ENCODE measurements at regions not wholly inside any gene's neighbourhood (a gene's known extent, or its start where the extent isn't known, plus 50 kb on each side); places are given as distances from the start of the nearest gene placed in this dataset.

DNA sequence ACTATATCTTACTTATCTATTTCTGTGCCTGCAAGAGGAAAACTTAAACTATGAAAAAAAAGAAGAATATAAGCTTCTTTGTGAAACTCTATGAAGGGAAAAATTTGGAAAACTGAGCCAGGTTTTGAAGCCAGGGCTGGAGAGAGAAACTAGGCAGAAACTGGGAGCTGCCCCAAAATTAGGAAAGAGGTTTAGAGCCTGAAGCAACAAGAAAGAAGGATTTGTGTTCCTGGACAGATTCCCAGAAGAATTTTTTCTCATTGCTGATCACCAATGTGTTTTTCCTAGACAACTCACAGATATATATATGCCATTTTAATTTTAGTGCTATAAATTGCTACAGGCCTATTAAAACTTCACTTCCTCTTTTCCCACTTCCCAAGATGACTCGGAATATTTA is 245.0 kb upstream of the GEMIN8 start:
- no peak for DNase-seq
- no peak for TF ChIP-seq CTCF (IDR thresholded peaks at IDR 0.05; ENCODE audit: low read depth, low read length, missing control alignments)

DNA sequence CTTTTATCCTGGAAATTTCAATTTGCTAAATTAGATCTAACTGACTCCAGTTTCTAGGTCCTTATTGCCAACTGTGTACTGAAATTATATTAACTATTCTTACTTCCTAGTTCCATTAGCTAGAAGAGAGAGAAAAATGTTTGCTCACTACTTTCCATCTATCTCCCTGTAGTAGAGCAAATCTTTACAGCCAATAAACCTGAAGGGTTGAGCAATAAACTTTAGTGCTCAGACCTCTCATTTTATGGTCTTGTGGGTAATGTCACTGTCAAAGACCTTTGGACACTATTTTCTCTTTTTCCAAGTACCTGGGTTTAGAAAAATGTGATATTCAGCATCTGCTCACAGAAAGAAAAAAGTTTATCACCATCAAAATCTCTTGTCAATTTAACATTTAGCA is 237.5 kb upstream of the GEMIN8 start:
- in situ Hi-C loops (cut with HindIII; ENCODE audit: low pct_ligation_motif_present, low sequenced_read_pairs): no loop called here
- Histone ChIP-seq H3K36me3 (replicated peaks) (no peaks in the 10 kb centered on the region), H3K27ac (no peak overlapping the region), H3K4me3 (ENCODE audit: low read depth, low read length) (no peak overlapping the region), H3K27me3 (replicated peaks) (no peaks in the 10 kb centered on the region)
- no peak for TF ChIP-seq CTCF (IDR thresholded peaks at IDR 0.05; ENCODE audit: low read depth, low read length, missing control alignments)
- no peak for DNase-seq

More for the DNA sequence above, 245.0 kb upstream of the GEMIN8 start:
- Histone ChIP-seq H3K27ac (no peak overlapping the region), H3K36me3 (replicated peaks) (no peaks in the 10 kb centered on the region), H3K27me3 (replicated peaks) (no peaks in the 10 kb centered on the region), H3K4me3 (ENCODE audit: low read depth, low read length) (no peak overlapping the region)
- in situ Hi-C loops (cut with HindIII; ENCODE audit: low pct_ligation_motif_present, low sequenced_read_pairs): no loop called here

- Histone ChIP-seq H3K27me3 (replicated peaks) (no peaks in the 10 kb centered on the region), H3K4me3 (ENCODE audit: low read depth, low read length) (no peak overlapping the region), H3K36me3 (replicated peaks) (no peaks in the 10 kb centered on the region), H3K27ac (no peak overlapping the region)
- no peak for TF ChIP-seq CTCF (IDR thresholded peaks at IDR 0.05; ENCODE audit: low read depth, low read length, missing control alignments)
- in situ Hi-C loops (cut with HindIII; ENCODE audit: low pct_ligation_motif_present, low sequenced_read_pairs): no loop called here
- DNase-seq: no peak
Measured at GRCh38 chrX:14266705-14267104, 237.0 kb upstream of the GEMIN8 start.

DNA sequence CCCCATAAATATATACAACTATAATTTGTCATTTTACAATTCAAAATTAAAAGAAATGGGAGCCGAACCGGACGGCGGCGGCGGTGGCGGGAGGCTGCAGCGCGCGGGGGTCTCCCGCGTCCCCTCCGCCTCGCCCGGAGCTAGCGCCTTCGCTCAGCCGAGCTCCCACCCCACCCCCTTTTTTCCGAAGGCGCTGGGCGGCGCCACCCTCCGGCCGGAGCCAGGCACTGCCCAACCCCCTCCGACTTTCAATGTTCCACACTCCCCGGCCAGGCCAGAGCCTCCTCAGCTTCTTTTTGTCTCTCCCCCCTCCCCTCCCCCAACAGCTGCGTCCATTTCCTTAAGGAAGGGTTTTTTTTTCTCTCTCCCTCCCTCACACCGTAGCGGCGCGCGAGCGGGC is 214.1 kb upstream of the GEMIN8 start:
- in situ Hi-C loops (cut with HindIII; ENCODE audit: low pct_ligation_motif_present, low sequenced_read_pairs): no loop called here
- no peaks in the 10 kb centered on the region for H3K36me3 ChIP-seq (replicated peaks)
- H3K27ac ChIP-seq: no peak overlapping the region
- TF ChIP-seq CTCF (IDR thresholded peaks at IDR 0.05; ENCODE audit: low read depth, low read length, missing control alignments): no peak
- no peaks in the 10 kb centered on the region for H3K27me3 ChIP-seq (replicated peaks)
- no peak for DNase-seq
- no peak overlapping the region for H3K4me3 ChIP-seq (ENCODE audit: low read depth, low read length)

DNA sequence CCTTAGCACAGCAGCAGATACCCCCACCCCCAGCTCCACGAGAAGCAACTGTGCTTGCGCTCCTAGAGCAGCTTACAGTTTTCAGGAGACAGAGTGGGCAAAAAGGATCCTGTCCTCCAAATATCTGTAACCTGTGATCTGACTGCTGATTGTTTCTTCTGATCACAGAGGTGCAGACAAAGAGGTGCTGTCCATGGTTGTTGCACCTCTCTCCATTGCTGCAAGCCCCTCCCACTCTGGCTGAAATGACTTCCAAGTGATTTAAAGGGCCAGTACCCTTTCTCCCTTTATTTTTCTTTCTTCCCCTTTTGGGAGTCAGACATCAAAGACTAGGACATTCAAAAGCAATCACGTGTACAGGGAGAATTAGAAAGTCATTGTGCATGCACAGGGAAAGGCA is 205.3 kb upstream of the GEMIN8 start:
- H3K36me3 ChIP-seq (replicated peaks): no peaks in the 10 kb centered on the region
- no peak for TF ChIP-seq CTCF (IDR thresholded peaks at IDR 0.05; ENCODE audit: low read depth, low read length, missing control alignments)
- no peak overlapping the region for H3K4me3 ChIP-seq (ENCODE audit: low read depth, low read length)
- no peak overlapping the region for H3K27ac ChIP-seq
- H3K27me3 ChIP-seq (replicated peaks): no peaks in the 10 kb centered on the region
- in situ Hi-C loops (cut with HindIII; ENCODE audit: low pct_ligation_motif_present, low sequenced_read_pairs): no loop called here
- no peak for DNase-seq

DNA sequence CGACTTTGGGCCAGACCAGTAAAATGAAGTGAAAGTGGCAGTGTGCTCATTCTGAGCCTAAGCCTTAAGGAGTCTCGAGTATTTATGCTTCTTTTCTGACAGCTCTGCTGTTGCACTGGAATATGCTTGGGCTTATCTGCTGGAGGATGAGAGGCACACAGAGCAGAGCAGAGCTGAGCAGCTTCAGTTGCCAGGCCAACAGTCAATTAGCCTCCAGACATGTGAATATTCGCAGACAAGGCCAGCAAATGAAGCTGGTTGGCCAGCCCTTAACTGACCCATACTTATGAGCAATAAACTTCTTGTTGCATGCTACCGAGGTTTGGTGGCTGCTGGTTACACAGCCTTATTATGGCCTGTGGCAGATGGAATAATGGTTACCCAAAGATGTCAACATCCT is 203.0 kb upstream of the GEMIN8 start:
- Histone ChIP-seq H3K27me3 (replicated peaks) (no peaks in the 10 kb centered on the region), H3K36me3 (replicated peaks) (no peaks in the 10 kb centered on the region), H3K27ac (no peak overlapping the region), H3K4me3 (ENCODE audit: low read depth, low read length) (no peak overlapping the region)
- no peak for TF ChIP-seq CTCF (IDR thresholded peaks at IDR 0.05; ENCODE audit: low read depth, low read length, missing control alignments)
- in situ Hi-C loops (cut with HindIII; ENCODE audit: low pct_ligation_motif_present, low sequenced_read_pairs): no loop called here
- no peak for DNase-seq
